ENCODE measurements at regions not wholly inside any gene's neighbourhood (a gene's known extent, or its start where the extent isn't known, plus 50 kb on each side); places are given as distances from the start of the nearest gene placed in this dataset.
"Not testable (repeated sequence)": the region's sequence is repeated elsewhere in the genome, so short reads cannot be mapped to it uniquely, and the experiment has no call there.

DNA sequence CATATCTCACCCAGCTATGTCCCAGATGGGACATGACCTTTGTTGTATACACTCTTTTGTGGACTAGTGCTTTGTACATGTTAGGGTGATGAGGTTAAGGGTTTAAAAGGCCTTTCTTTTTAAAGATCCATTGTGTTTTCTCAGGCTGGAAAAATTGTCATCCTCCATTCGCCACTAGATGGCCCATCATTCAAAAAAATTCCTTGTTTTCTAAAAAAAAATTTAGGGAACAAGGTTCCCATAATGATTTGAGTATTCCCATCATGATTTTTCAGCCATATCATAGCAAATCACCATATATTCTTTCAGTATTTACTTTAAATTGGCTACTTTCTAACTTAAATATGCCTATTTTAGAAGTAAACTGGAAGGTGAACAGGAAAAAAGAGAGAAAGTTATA, 91.9 kb upstream of the TMEM164 start:
- no peak overlapping the region for H3K4me3 ChIP-seq (replicated peaks; ENCODE audit: insufficient read depth, low read length)
- no peak for DNase-seq (ENCODE audit: low read depth in 1 of 2, low spot score in 1 of 2)
- H3K27ac ChIP-seq (replicated peaks), result no peak overlapping the region
- TF ChIP-seq SPI1 (IDR thresholded peaks at IDR 0.05; ENCODE audit: borderline replicate concordance, low read depth) (no peak), POLR2AphosphoS5 (IDR thresholded peaks at IDR 0.05; ENCODE audit: low read depth) (no peak)
- TF ChIP-seq, protein P1, sequence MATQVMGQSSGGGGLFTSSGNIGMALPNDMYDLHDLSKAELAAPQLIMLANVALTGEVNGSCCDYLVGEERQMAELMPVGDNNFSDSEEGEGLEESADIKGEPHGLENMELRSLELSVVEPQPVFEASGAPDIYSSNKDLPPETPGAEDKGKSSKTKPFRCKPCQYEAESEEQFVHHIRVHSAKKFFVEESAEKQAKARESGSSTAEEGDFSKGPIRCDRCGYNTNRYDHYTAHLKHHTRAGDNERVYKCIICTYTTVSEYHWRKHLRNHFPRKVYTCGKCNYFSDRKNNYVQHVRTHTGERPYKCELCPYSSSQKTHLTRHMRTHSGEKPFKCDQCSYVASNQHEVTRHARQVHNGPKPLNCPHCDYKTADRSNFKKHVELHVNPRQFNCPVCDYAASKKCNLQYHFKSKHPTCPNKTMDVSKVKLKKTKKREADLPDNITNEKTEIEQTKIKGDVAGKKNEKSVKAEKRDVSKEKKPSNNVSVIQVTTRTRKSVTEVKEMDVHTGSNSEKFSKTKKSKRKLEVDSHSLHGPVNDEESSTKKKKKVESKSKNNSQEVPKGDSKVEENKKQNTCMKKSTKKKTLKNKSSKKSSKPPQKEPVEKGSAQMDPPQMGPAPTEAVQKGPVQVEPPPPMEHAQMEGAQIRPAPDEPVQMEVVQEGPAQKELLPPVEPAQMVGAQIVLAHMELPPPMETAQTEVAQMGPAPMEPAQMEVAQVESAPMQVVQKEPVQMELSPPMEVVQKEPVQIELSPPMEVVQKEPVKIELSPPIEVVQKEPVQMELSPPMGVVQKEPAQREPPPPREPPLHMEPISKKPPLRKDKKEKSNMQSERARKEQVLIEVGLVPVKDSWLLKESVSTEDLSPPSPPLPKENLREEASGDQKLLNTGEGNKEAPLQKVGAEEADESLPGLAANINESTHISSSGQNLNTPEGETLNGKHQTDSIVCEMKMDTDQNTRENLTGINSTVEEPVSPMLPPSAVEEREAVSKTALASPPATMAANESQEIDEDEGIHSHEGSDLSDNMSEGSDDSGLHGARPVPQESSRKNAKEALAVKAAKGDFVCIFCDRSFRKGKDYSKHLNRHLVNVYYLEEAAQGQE (IDR thresholded peaks at IDR 0.05; ENCODE audit: insufficient replicate concordance, low read depth), result no peak
- no peaks in the 10 kb centered on the region for H3K27me3 ChIP-seq (ENCODE audit: insufficient read depth, poor library complexity, severe bottlenecking)

DNA sequence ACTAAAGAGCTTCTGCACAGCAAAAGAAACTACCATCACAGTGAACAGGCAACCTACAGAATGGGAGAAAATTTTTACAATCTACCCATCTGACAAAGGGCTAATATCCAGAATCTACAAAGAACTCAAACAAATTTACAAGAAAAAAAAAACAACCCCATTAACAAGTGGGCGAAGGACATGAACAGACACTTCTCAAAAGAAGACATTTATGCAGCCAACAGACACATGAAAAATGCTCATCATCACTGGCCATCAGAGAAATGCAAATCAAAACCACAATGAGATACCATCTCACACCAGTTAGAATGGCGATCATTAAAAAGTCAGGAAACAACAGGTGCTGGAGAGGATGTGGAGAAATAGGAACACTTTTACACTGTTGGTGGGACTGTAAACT, 89.9 kb upstream of the TMEM164 start:
- not testable (repeated sequence) for H3K27me3 ChIP-seq (ENCODE audit: insufficient read depth, poor library complexity, severe bottlenecking); DNase-seq (ENCODE audit: low read depth in 1 of 2, low spot score in 1 of 2); H3K27ac ChIP-seq (replicated peaks); H3K4me3 ChIP-seq (replicated peaks; ENCODE audit: insufficient read depth, low read length)

DNA sequence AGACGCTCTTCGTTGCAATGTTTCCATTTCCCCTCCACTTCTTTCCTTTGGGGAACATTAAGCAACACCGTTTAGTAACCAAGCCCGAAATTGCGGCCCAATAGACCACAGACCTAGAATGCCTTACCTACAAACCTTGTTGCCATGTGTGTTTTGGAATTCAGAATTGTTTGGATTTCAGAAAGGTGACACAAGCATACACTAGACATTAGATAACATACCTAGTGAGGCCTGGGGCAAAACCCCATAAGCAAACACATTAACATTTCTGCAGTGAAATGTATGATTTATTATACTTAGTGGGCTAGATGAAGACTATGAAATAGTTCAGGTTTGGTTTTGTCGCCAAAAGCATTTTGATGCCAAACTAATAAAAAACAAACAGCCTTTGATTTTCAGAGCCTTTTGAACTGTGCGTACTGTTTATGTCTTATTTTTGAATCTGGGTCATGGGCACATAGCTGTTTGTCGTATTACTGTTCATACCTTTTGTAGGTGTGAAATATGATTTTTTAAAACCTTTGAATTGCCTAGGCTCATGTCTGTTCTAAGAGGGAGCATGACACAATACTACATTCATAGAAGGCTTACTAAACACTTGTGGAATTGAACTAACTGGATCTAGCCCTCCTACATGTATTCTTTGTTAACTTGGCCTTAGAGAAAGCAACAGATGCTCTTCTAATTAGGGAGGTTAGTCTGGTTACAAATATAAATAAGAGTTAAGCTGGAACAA, 88.6 kb upstream of the TMEM164 start:
- Histone ChIP-seq H3K27me3 (ENCODE audit: insufficient read depth, poor library complexity, severe bottlenecking) (no peaks in the 10 kb centered on the region), H3K27ac (replicated peaks) (no peak overlapping the region), H3K4me3 (replicated peaks; ENCODE audit: insufficient read depth, low read length) (no peak overlapping the region)
- TF ChIP-seq GABPA (IDR thresholded peaks at IDR 0.05; ENCODE audit: low read depth) (no peak), SPI1 (IDR thresholded peaks at IDR 0.05; ENCODE audit: borderline replicate concordance, low read depth) (no peak), POLR2AphosphoS5 (IDR thresholded peaks at IDR 0.05; ENCODE audit: low read depth) (no peak)
- TF ChIP-seq, protein P1 (IDR thresholded peaks at IDR 0.05; ENCODE audit: insufficient replicate concordance, low read depth), result no peak
- TF ChIP-seq, protein P2, sequence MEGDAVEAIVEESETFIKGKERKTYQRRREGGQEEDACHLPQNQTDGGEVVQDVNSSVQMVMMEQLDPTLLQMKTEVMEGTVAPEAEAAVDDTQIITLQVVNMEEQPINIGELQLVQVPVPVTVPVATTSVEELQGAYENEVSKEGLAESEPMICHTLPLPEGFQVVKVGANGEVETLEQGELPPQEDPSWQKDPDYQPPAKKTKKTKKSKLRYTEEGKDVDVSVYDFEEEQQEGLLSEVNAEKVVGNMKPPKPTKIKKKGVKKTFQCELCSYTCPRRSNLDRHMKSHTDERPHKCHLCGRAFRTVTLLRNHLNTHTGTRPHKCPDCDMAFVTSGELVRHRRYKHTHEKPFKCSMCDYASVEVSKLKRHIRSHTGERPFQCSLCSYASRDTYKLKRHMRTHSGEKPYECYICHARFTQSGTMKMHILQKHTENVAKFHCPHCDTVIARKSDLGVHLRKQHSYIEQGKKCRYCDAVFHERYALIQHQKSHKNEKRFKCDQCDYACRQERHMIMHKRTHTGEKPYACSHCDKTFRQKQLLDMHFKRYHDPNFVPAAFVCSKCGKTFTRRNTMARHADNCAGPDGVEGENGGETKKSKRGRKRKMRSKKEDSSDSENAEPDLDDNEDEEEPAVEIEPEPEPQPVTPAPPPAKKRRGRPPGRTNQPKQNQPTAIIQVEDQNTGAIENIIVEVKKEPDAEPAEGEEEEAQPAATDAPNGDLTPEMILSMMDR (IDR thresholded peaks at IDR 0.05; ENCODE audit: insufficient read depth, low read length), result no peak
- no peak for DNase-seq (ENCODE audit: low read depth in 1 of 2, low spot score in 1 of 2)

DNA sequence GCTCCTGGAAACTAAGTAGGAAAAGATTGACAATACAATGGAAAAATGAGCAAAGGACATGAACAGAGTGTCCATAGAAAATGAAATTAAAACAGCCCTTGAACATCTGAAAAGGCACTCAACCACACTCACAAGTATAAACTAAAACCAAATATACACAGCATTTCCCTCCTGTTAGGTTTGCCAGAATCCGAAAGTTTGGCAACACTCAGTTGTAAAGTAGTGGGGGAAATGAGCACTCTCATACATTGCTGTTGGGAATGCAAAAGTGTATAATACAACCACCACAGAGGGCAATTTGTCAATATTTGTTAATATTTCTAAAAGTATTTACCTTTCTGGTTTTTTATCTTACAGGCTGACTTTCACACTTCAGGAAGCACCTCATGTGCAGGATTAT, 84.2 kb upstream of the TMEM164 start:
- H3K4me3 ChIP-seq (replicated peaks; ENCODE audit: insufficient read depth, low read length), result no peak overlapping the region
- no peak for DNase-seq (ENCODE audit: low read depth in 1 of 2, low spot score in 1 of 2)
- TF ChIP-seq GABPA (IDR thresholded peaks at IDR 0.05; ENCODE audit: low read depth), result no peak
- no peak for TF ChIP-seq POLR2AphosphoS5 (IDR thresholded peaks at IDR 0.05; ENCODE audit: low read depth)
- TF ChIP-seq, protein P2 (IDR thresholded peaks at IDR 0.05; ENCODE audit: insufficient read depth, low read length), result no peak
- no peak for TF ChIP-seq SPI1 (IDR thresholded peaks at IDR 0.05; ENCODE audit: borderline replicate concordance, low read depth)
- TF ChIP-seq, protein P1 (IDR thresholded peaks at IDR 0.05; ENCODE audit: insufficient replicate concordance, low read depth), result no peak
- H3K27me3 ChIP-seq (ENCODE audit: insufficient read depth, poor library complexity, severe bottlenecking), result no peaks in the 10 kb centered on the region
- H3K27ac ChIP-seq (replicated peaks), result no peak overlapping the region
